CD4-positive, alpha-beta T cell treated with Interleukin-6 at 100 ng/mL for 8 hours (primary cell): ENCODE measurements at regions not wholly inside any gene's neighbourhood (a gene's known extent, or its start where the extent isn't known, plus 50 kb on each side); places are given as distances from the start of the nearest gene placed in this dataset.
"Not testable (repeated sequence)": the region's sequence is repeated elsewhere in the genome, so short reads cannot be mapped to it uniquely, and the experiment has no call there.

Experiments used
- DNase-seq: peaks from one replicate; pipeline ENCODE4 v3.0.0-alpha.2; 2020; ENCODE audit warnings: mixed read lengths, low spot score

GRCh38 chr9:17846948-17847655 lies 268.2 kb downstream of the SH3GL2 start:
- DNase-seq = no peak

DNA sequence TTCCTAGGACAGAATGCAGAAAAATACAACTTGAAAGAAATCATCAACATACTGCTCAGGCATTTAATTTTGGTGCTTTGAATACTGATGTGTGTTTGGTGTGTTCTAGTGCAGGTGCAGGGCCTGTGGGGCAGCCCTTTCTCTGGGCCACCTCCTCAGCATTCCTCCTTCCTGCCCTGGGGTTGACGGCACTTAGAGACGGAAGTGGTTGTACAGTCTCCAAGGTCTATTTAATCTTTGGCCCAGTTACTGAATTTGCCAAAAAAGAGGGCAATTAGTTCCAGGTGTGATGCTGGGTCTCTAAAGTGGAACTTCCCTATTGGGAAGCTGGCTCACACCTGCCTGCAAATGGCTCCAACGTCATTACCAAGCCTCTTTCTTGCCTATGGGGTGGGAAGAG lies 269.0 kb downstream of the SH3GL2 start:
- no peak for DNase-seq

DNA sequence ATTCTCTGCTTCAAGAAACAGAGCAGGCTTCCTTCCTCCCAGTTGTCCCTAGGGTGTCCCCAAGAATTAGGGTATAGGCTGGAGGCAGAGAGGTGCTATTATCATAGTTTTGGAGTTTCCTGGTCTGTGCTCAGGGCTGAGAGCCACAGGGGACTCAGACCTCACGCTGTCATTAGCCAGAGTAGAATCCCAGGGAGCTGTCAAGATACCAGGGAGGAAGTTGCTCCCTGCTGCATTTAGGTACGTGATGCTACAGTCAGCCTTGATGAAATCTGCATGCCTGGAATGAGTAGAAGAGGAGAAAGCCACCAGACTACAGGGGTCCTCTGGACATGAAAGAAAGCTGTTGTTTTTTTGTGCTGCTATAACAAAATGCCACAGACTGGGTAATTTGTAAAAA lies 273.2 kb downstream of the SH3GL2 start:
- DNase-seq = no peak

DNA sequence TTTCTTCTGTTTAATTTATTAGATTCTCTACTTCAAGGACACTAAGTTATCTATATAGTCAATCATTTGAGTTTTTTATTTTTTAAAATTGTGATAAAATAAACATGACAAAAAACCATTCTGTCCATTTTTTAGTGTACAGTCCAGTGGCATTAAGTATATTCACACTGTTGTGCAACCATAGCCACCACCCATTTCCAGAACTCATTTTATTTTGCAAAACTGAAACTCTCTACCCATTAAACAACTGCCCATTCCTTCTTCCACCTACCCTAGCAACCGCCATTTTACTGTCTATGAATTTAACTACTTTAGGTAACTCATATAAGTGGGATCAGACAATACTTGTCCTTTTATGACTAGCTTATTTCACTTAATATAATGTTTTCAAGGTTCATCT lies 275.6 kb downstream of the SH3GL2 start:
- no peak for DNase-seq

- DNase-seq = no peak
Observed at GRCh38 chr9:17856995-17857394, 278.1 kb downstream of the SH3GL2 start.

DNA sequence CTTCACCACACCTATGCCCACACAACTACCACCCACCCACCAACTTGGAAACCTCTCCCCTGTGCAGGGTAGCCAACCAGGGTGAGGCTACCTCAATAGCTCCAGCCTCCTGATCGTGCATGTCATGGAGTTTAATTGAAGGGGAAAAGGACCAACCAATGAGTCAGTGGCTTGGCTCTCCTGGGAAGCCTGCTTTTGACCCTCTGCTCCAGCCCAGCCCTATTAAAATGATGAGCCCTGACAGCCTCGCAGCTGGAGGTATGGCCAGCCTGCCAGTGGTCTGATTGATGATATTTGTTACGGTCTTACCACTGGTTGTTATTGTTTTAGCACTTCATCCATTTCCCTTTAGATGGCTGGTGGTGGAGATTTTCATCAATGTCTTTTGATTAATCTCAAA lies 280.4 kb downstream of the SH3GL2 start:
- no peak for DNase-seq

DNA sequence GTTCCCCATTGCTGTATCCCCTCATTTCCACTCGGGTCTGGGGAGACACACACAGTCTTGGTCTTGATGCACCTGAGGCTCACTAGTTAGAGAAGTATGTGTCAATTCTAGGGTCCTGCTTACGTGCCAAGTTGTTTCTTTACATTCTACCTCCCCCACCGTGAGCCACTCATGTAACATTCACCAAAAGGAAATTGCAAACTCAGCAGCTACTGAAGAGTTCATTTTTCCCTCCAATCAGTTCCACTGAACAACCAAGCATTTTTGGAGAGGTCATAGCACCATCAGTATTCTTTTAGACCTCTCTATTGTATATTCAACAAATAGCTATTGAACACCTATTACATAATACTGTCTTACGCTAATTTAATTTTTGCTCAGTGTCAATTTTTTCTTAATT lies 281.1 kb downstream of the SH3GL2 start:
- DNase-seq = no peak

- DNase-seq = no peak
Observed at GRCh38 chr9:17862101-17862500, 283.2 kb downstream of the SH3GL2 start.

GRCh38 chr9:17862629-17863028 lies 283.8 kb downstream of the SH3GL2 start:
- DNase-seq = no peak

DNA sequence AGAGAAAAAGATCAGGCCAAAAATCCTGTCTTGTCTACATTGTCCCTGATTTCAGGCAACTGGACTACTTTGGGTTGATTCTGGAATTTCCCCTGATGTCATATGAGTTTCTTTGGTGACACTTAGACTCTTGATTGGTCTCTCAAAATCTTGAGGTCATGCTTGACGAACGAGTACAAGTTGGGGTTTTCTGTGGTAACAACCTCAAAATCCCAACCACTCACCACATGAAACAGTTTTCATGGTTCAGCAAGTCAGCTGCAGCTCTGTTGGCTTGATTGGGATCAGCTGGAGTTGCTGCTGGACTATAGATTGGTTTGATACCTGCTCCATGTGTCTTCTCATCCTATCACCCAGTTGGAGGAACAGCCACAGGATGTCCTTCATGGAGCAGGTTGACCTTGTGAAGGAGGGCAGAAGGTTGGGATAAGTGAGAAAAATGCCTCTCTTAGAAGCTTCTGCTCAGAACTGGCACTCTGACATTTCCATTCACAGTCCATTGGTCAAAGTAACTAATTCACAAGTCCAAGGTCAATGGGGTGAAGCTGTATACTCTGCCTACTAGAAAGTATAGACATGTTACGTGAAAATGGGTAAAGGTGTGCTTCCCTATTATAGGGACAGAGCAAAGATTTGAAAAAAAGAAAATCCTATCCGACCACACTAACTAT lies 284.5 kb downstream of the SH3GL2 start:
- no peak for DNase-seq

DNA sequence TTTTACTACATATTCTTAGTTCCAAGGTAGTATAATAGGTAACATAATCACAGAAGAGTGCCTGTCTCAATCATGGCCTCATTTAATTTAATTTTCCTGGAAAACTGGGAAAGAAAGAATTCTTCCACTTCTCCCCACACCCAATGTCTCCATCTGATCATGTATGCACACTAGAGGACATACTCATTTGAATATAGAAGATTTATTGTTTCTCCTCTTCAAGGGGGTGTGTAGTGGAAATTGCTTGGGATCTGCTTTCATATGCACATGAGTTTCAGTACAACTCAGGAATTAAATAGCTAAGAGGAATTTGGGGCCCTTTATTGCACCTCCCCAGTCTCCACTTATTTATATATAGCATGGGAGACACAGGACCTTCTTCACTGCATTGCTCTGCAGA lies 285.1 kb downstream of the SH3GL2 start:
- DNase-seq = no peak

DNA sequence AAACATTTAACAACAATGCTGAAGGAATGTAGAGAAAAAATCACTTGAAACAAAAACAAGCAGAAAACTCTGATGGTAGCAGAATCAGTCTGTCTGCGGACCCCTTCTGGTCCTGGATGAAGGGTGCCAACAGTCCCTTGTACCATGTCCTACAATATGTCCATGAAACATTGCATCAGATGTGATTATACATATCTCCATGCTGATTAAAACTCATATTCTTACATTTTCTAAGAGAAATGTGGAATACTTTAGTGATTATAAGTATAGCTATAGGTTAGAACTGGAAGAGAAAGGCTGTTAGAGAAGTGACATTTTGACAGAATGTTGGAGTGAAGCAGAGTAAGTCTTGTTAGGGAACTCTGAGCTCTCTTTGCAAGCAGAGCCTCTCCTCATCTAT lies 286.1 kb downstream of the SH3GL2 start:
- DNase-seq = no peak

- no peak for DNase-seq
Observed at GRCh38 chr9:17865881-17866280, 287.0 kb downstream of the SH3GL2 start.

- DNase-seq = no peak
Observed at GRCh38 chr9:17870722-17871121, 291.9 kb downstream of the SH3GL2 start.

GRCh38 chr9:17871213-17871890 lies 292.5 kb downstream of the SH3GL2 start:
- no peak for DNase-seq

GRCh38 chr9:17875886-17876285 lies 297.0 kb downstream of the SH3GL2 start:
- no peak for DNase-seq

DNA sequence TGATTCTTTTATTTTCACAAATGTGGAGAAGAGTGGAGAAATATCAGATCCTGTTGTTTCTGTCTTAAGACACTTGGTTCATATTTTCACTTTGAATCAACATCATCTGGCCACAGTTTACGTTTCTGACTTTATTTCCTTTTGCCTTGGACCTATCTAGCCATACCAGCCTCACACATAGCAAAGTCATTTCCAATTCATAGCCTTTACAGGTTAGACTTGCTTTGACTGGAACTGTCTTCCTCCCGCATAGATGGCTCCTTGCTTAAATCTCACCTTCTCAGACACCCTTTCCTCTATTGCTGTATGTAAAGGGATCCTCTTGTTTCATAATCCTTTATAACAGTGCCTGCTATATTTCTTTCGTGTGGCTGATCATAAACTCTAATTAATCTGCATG lies 297.8 kb downstream of the SH3GL2 start:
- DNase-seq = no peak

- DNase-seq = no peak
Observed at GRCh38 chr9:17878810-17879370, 300.0 kb downstream of the SH3GL2 start.

GRCh38 chr9:17881371-17881770 lies 302.5 kb downstream of the SH3GL2 start:
- DNase-seq = no peak

DNA sequence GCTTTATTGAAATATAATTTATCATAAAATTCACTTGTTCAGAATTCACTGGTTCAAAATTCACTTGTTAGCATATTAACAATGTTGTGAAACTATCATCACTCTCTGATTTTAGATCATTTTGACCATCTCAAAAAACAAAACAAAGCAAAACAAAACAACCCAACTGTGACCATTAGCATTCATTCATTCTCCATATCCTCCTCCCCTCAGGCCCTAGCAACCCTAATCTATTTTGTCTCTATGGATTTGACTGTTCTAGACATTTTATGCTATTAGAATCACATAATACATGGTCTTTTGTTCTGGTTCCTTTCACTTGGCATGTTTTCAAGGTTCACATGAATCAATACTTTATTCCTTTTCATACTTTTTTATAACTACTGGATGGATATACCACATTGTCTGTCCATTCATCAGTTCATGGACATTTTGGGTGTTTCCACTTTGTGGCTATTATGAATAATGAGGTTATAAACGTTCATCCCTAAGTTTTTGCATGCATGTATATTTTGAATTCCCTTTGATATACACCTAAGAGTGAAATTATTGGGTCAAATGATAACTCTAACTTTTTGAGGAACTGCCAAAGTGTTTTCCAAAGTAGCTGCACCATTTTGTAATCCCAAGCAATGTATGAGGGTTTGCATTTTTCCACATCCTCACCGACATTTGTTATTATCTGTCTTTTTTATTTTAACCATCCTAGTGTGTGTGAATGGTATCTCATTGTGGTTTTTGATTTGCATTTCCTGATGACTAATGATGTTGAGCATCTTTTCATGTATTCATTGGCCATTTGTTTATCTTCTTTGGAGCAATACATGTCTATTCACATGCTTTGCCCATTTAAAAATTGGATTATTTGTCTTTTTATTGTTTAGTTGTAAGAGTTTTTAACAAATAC lies 304.1 kb downstream of the SH3GL2 start:
- no peak for DNase-seq

- no peak for DNase-seq
Observed at GRCh38 chr9:17888066-17888465, 309.2 kb downstream of the SH3GL2 start.

DNA sequence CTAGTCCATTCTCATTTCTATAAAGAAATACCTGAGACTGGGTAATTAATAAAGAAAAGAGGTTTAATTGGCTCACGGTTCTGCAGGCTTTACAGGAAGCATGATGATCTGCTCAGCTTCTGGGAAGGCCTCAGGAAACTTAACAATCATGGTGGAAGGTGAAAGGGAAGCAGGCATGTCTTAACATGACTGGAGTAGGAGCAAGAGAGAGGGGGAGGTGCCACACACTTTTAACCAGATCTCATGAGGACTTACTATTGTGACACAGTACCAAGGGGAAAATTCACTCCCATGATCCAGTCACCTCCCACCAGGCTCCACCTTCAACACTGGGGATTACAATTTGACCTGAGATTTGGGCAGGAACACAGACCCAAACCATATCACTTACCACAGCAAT lies 310.1 kb downstream of the SH3GL2 start:
- not testable (repeated sequence) for DNase-seq
